IPS-15b (cell line): ENCODE measurements at regions not wholly inside any gene's neighbourhood (a gene's known extent, or its start where the extent isn't known, plus 50 kb on each side); places are given as distances from the start of the nearest gene placed in this dataset.

Experiments used
- H3K27me3 ChIP-seq: one replicate; pipeline ENCODE4 v1.6.1; 2013; ENCODE audit warnings: low read length; ENCODE audit not compliant: control insufficient read depth, insufficient read depth
- H3K36me3 ChIP-seq: one replicate; pipeline ENCODE4 v1.6.1; 2013; ENCODE audit warnings: low read length; ENCODE audit not compliant: control insufficient read depth, insufficient read depth
- H3K4me1 ChIP-seq: one replicate; pipeline ENCODE4 v1.6.1; 2013; ENCODE audit warnings: mild to moderate bottlenecking, low read length; ENCODE audit not compliant: control insufficient read depth, insufficient read depth
- H3K4me3 ChIP-seq: one replicate; pipeline ENCODE4 v1.5.1; 2013; ENCODE audit warnings: low read depth, low read length
- H3K9ac ChIP-seq: one replicate; pipeline ENCODE4 v1.6.1; 2013; ENCODE audit warnings: low read depth, mild to moderate bottlenecking, low read length
- H3K9me3 ChIP-seq: one replicate; pipeline ENCODE4 v1.6.1; 2013; ENCODE audit warnings: mild to moderate bottlenecking, low read length; ENCODE audit not compliant: control insufficient read depth, insufficient read depth

- Histone ChIP-seq H3K4me3 (no peak overlapping the region), H3K4me1 (no peaks in the 10 kb centered on the region), H3K9me3 (no peaks in the 10 kb centered on the region), H3K36me3 (no peaks in the 10 kb centered on the region), H3K27me3 (no peaks in the 10 kb centered on the region), H3K9ac (no peak overlapping the region)
Observed at GRCh38 chr18:29234751-29235150, 1057.8 kb upstream of the CDH2 start.

- H3K9ac ChIP-seq: no peak overlapping the region
- no peaks in the 10 kb centered on the region for H3K9me3 ChIP-seq
- H3K27me3 ChIP-seq: no peaks in the 10 kb centered on the region
- H3K4me3 ChIP-seq: no peak overlapping the region
- H3K4me1 ChIP-seq: no peaks in the 10 kb centered on the region
- no peaks in the 10 kb centered on the region for H3K36me3 ChIP-seq
Observed at GRCh38 chr18:29226213-29226612, 1049.3 kb upstream of the CDH2 start.

GRCh38 chr18:29225351-29225750 lies 1048.4 kb upstream of the CDH2 start:
- Histone ChIP-seq H3K9ac (no peak overlapping the region), H3K4me1 (no peaks in the 10 kb centered on the region), H3K4me3 (no peak overlapping the region), H3K36me3 (no peaks in the 10 kb centered on the region), H3K9me3 (no peaks in the 10 kb centered on the region), H3K27me3 (no peaks in the 10 kb centered on the region)

GRCh38 chr18:29218091-29218490 lies 1041.2 kb upstream of the CDH2 start:
- Histone ChIP-seq H3K27me3 (no peaks in the 10 kb centered on the region), H3K9me3 (no peaks in the 10 kb centered on the region), H3K9ac (no peak overlapping the region), H3K4me1 (no peaks in the 10 kb centered on the region), H3K36me3 (no peaks in the 10 kb centered on the region), H3K4me3 (no peak overlapping the region)

GRCh38 chr18:29217124-29217915 lies 1040.4 kb upstream of the CDH2 start:
- no peak overlapping the region for H3K9ac ChIP-seq
- no peaks in the 10 kb centered on the region for H3K36me3 ChIP-seq
- no peaks in the 10 kb centered on the region for H3K4me1 ChIP-seq
- H3K4me3 ChIP-seq: no peak overlapping the region
- no peaks in the 10 kb centered on the region for H3K9me3 ChIP-seq
- no peaks in the 10 kb centered on the region for H3K27me3 ChIP-seq

- Histone ChIP-seq H3K36me3 (no peaks in the 10 kb centered on the region), H3K9me3 (no peaks in the 10 kb centered on the region), H3K4me1 (no peaks in the 10 kb centered on the region), H3K4me3 (no peak overlapping the region), H3K27me3 (no peaks in the 10 kb centered on the region), H3K9ac (no peak overlapping the region)
Observed at GRCh38 chr18:29198834-29199233, 1021.9 kb upstream of the CDH2 start.

GRCh38 chr18:29196307-29196706 lies 1019.4 kb upstream of the CDH2 start:
- no peaks in the 10 kb centered on the region for H3K36me3 ChIP-seq
- H3K4me3 ChIP-seq: no peak overlapping the region
- H3K27me3 ChIP-seq: no peaks in the 10 kb centered on the region
- no peaks in the 10 kb centered on the region for H3K4me1 ChIP-seq
- no peak overlapping the region for H3K9ac ChIP-seq
- H3K9me3 ChIP-seq: no peaks in the 10 kb centered on the region

GRCh38 chr18:29191263-29191662 lies 1014.3 kb upstream of the CDH2 start:
- no peaks in the 10 kb centered on the region for H3K9me3 ChIP-seq
- H3K27me3 ChIP-seq: no peaks in the 10 kb centered on the region
- no peak overlapping the region for H3K9ac ChIP-seq
- H3K4me1 ChIP-seq: no peaks in the 10 kb centered on the region
- no peaks in the 10 kb centered on the region for H3K36me3 ChIP-seq
- H3K4me3 ChIP-seq: no peak overlapping the region

GRCh38 chr18:29188760-29189159 lies 1011.8 kb upstream of the CDH2 start:
- Histone ChIP-seq H3K4me3 (no peak overlapping the region), H3K27me3 (no peaks in the 10 kb centered on the region), H3K4me1 (no peaks in the 10 kb centered on the region), H3K9ac (no peak overlapping the region), H3K36me3 (no peaks in the 10 kb centered on the region), H3K9me3 (no peaks in the 10 kb centered on the region)

- H3K27me3 ChIP-seq: no peaks in the 10 kb centered on the region
Observed at GRCh38 chr18:29185801-29186200, 1008.9 kb upstream of the CDH2 start.

GRCh38 chr18:29184654-29185053 lies 1007.7 kb upstream of the CDH2 start:
- Histone ChIP-seq H3K4me3 (no peak overlapping the region), H3K9ac (no peak overlapping the region), H3K4me1 (peaks cover 5% of the 10 kb centered on the region), H3K36me3 (no peaks in the 10 kb centered on the region), H3K27me3 (no peaks in the 10 kb centered on the region), H3K9me3 (no peaks in the 10 kb centered on the region)

More at GRCh38 chr18:29185801-29186200, 1008.9 kb upstream of the CDH2 start:
- H3K9ac ChIP-seq: no peak overlapping the region
- H3K4me3 ChIP-seq: no peak overlapping the region
- H3K4me1 ChIP-seq: peaks cover 5% of the 10 kb centered on the region
- no peaks in the 10 kb centered on the region for H3K9me3 ChIP-seq
- no peaks in the 10 kb centered on the region for H3K36me3 ChIP-seq

- Histone ChIP-seq H3K36me3 (no peaks in the 10 kb centered on the region), H3K9ac (no peak overlapping the region), H3K4me1 (peaks cover 5% of the 10 kb centered on the region), H3K4me3 (no peak overlapping the region), H3K27me3 (no peaks in the 10 kb centered on the region), H3K9me3 (no peaks in the 10 kb centered on the region)
Observed at GRCh38 chr18:29181151-29181901, 1004.4 kb upstream of the CDH2 start.
